ENCODE measurements at regions not wholly inside any gene's neighbourhood (a gene's known extent, or its start where the extent isn't known, plus 50 kb on each side); places are given as distances from the start of the nearest gene placed in this dataset.

DNA sequence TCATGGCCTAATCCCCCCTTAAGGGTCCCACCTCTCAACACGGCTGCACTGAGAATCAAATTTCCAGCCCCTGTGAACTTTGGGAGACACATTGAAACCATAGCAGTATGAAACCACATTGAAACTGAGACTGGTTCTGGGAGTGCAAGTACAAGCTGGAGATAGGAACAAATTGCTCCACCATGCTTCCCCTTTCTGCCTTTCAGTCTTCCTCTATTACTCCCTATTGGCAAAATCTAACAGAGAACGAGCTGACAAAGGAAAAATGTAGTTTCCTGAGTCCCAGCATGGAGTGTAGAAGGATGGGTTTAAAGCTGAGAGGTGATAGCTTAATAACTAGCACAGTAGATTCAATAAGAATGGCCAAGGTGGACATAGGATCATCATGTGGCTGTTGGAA lies 161.7 kb upstream of the RPL34 start:
- Histone ChIP-seq H4K20me1 (ENCODE audit: insufficient read depth, low read length) (no peaks in the 10 kb centered on the region), H3K9me3 (ENCODE audit: low read length) (no peaks in the 10 kb centered on the region), H3K79me2 (ENCODE audit: insufficient read depth, low read depth, low read length) (no peaks in the 10 kb centered on the region), H3K4me3 (ENCODE audit: low read depth, low read length, poor library complexity, severe bottlenecking) (no peak overlapping the region), H3K36me3 (ENCODE audit: insufficient read depth, low read length) (no peaks in the 10 kb centered on the region), H3K27ac (ENCODE audit: low read depth, low read length, poor library complexity, severe bottlenecking) (no peak overlapping the region), H3K4me2 (ENCODE audit: low read length) (no peak overlapping the region), H2AFZ (ENCODE audit: low read length) (no peak overlapping the region), H3K9me2 (ENCODE audit: insufficient read depth, low read length) (no peaks in the 10 kb centered on the region), H3K4me1 (ENCODE audit: insufficient read depth, low read length, poor library complexity, severe bottlenecking) (no peaks in the 10 kb centered on the region)
- intact Hi-C loops (cut with micrococcal nuclease; ENCODE audit: unreplicated experiment): no loop called here
- ChIA-PET POLR2A (no interaction called here), CTCF (ENCODE audit: unreplicated experiment) (no interaction called here)
- TF ChIP-seq CTCF (conservative IDR thresholded peaks at IDR 0.05; ENCODE audit: low read length) (no peak), EZH2phosphoT487 (IDR thresholded peaks at IDR 0.05; ENCODE audit: borderline replicate concordance, low read depth, low read length) (no peak)
- no TSS peak for BruUV-seq (replicated peaks)
- no peak for DNase-seq (ENCODE audit: low spot score)

DNA sequence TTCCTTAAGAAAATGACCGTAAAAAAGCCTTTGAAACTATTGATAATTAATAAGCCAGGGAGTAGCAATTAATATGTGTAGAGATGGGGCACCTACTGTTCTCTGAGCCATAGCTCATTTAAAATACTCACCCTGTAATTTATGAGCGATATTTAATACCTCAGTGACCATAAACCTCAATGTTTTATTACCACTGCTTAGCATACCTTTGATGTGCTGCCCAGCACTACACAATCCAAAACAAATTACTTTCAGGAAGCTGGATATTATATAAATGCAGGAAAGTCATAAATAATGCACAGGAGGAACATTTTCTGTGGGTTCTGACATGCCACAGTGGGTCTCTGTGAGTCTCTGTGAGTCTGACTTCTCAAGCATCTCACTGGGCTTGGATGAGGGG lies 166.1 kb upstream of the RPL34 start:
- H3K4me3 ChIP-seq (ENCODE audit: low read depth, low read length, poor library complexity, severe bottlenecking): no peak overlapping the region
- CTCF ChIA-PET (ENCODE audit: unreplicated experiment): no interaction called here
- no peak for DNase-seq (ENCODE audit: low spot score)
- BruUV-seq (replicated peaks): no TSS peak
- no peaks in the 10 kb centered on the region for H3K4me1 ChIP-seq (ENCODE audit: insufficient read depth, low read length, poor library complexity, severe bottlenecking)
- no peaks in the 10 kb centered on the region for H3K79me2 ChIP-seq (ENCODE audit: insufficient read depth, low read depth, low read length)
- POLR2A ChIA-PET: no interaction called here
- intact Hi-C loops (cut with micrococcal nuclease; ENCODE audit: unreplicated experiment): no loop called here
- H4K20me1 ChIP-seq (ENCODE audit: insufficient read depth, low read length): no peaks in the 10 kb centered on the region
- H3K27ac ChIP-seq (ENCODE audit: low read depth, low read length, poor library complexity, severe bottlenecking): no peak overlapping the region
- H2AFZ ChIP-seq (ENCODE audit: low read length): no peak overlapping the region
- no peak overlapping the region for H3K4me2 ChIP-seq (ENCODE audit: low read length)
- H3K36me3 ChIP-seq (ENCODE audit: insufficient read depth, low read length): no peaks in the 10 kb centered on the region
- no peaks in the 10 kb centered on the region for H3K9me2 ChIP-seq (ENCODE audit: insufficient read depth, low read length)
- TF ChIP-seq EZH2phosphoT487 (IDR thresholded peaks at IDR 0.05; ENCODE audit: borderline replicate concordance, low read depth, low read length): no peak
- TF ChIP-seq CTCF (conservative IDR thresholded peaks at IDR 0.05; ENCODE audit: low read length): no peak
- no peaks in the 10 kb centered on the region for H3K9me3 ChIP-seq (ENCODE audit: low read length)

DNA sequence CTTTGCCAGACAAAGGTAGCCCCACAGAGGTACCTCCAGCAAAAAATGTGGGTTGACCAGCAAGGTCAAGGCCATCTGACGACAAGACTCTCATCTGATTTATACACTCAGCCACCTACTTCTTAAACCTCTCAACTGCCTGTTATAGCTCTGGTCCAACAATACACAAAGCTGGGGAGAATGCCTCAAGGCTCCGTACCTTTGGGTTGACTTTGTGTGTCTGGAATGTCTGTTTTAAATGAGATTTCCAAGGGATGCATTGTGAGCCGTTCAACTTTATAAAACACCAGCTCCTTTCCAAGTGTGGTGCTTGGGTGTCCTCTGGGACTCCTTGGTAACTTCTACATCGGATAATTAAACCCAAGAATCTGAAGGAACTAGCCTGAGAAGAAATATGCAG lies 167.0 kb upstream of the RPL34 start:
- TF ChIP-seq EZH2phosphoT487 (IDR thresholded peaks at IDR 0.05; ENCODE audit: borderline replicate concordance, low read depth, low read length) (no peak), CTCF (conservative IDR thresholded peaks at IDR 0.05; ENCODE audit: low read length) (no peak)
- Histone ChIP-seq H3K4me3 (ENCODE audit: low read depth, low read length, poor library complexity, severe bottlenecking) (no peak overlapping the region), H3K4me2 (ENCODE audit: low read length) (no peak overlapping the region), H2AFZ (ENCODE audit: low read length) (no peak overlapping the region), H4K20me1 (ENCODE audit: insufficient read depth, low read length) (no peaks in the 10 kb centered on the region), H3K4me1 (ENCODE audit: insufficient read depth, low read length, poor library complexity, severe bottlenecking) (no peaks in the 10 kb centered on the region), H3K9me3 (ENCODE audit: low read length) (no peaks in the 10 kb centered on the region), H3K79me2 (ENCODE audit: insufficient read depth, low read depth, low read length) (no peaks in the 10 kb centered on the region), H3K36me3 (ENCODE audit: insufficient read depth, low read length) (no peaks in the 10 kb centered on the region), H3K27ac (ENCODE audit: low read depth, low read length, poor library complexity, severe bottlenecking) (no peak overlapping the region), H3K9me2 (ENCODE audit: insufficient read depth, low read length) (no peaks in the 10 kb centered on the region)
- no TSS peak for BruUV-seq (replicated peaks)
- DNase-seq (ENCODE audit: low spot score): no peak
- POLR2A ChIA-PET: interaction anchor here (0.5 to 1.1 kb wide), 2 partner anchors 11 to 127 kb away, joined by 3 read pairs; no protein-coding TSS in a partner anchor
- CTCF ChIA-PET (ENCODE audit: unreplicated experiment): no interaction called here
- intact Hi-C loops (cut with micrococcal nuclease; ENCODE audit: unreplicated experiment): no loop called here

All from OCI-LY7 (cell line).